HG03196 (cell line): ENCODE measurements at regions not wholly inside any gene's neighbourhood (a gene's known extent, or its start where the extent isn't known, plus 50 kb on each side); places are given as distances from the start of the nearest gene placed in this dataset.
"Not testable (repeated sequence)": the region's sequence is repeated elsewhere in the genome, so short reads cannot be mapped to it uniquely, and the experiment has no call there.

Experiments used
- ATAC-seq: cut with Tn5 transposase; IDR thresholded peaks from one replicate; pipeline ENCODE4 v1.9.1; 2021; ENCODE audit not compliant: unreplicated experiment

GRCh38 chr2:221775096-221775495, 203.0 kb upstream of the EPHA4 start:
- ATAC-seq, result no peak

GRCh38 chr2:221774136-221774535, 202.0 kb upstream of the EPHA4 start:
- ATAC-seq, result no peak

- ATAC-seq, result no peak
These were observed 199.2 kb upstream of the EPHA4 start for GRCh38 chr2:221771297-221771696.

GRCh38 chr2:221767106-221768012, 195.3 kb upstream of the EPHA4 start:
- no peak for ATAC-seq

GRCh38 chr2:221762496-221762895, 190.4 kb upstream of the EPHA4 start:
- no peak for ATAC-seq

- ATAC-seq, result no peak
These were observed 189.2 kb upstream of the EPHA4 start for GRCh38 chr2:221761260-221761659.

- no peak for ATAC-seq
These were observed 186.0 kb upstream of the EPHA4 start for GRCh38 chr2:221758076-221758475.

GRCh38 chr2:221753401-221753800, 181.3 kb upstream of the EPHA4 start:
- no peak for ATAC-seq

GRCh38 chr2:221752781-221753180, 180.7 kb upstream of the EPHA4 start:
- ATAC-seq, result no peak

GRCh38 chr2:221750316-221750715, 178.2 kb upstream of the EPHA4 start:
- no peak for ATAC-seq

- peak; percentile 69 for ATAC-seq
These were observed 175.3 kb upstream of the EPHA4 start for GRCh38 chr2:221747289-221747972.

- no peak for ATAC-seq
These were observed 169.6 kb upstream of the EPHA4 start for GRCh38 chr2:221741496-221742211.

GRCh38 chr2:221731432-221732145, 159.5 kb upstream of the EPHA4 start:
- peak; percentile 92 for ATAC-seq

GRCh38 chr2:221726894-221727513, 154.9 kb upstream of the EPHA4 start:
- ATAC-seq, result no peak

- ATAC-seq, result no peak
These were observed 152.6 kb upstream of the EPHA4 start for GRCh38 chr2:221724631-221725203.

- ATAC-seq, result not testable (repeated sequence)
These were observed 152.0 kb upstream of the EPHA4 start for GRCh38 chr2:221724117-221724516.

GRCh38 chr2:221716426-221717303, 144.6 kb upstream of the EPHA4 start:
- no peak for ATAC-seq

- ATAC-seq, result no peak
These were observed 143.6 kb upstream of the EPHA4 start for GRCh38 chr2:221715523-221716247.

- ATAC-seq, result no peak
These were observed 138.6 kb upstream of the EPHA4 start for GRCh38 chr2:221710744-221711143.
